ENCODE measurements at regions not wholly inside any gene's neighbourhood (a gene's known extent, or its start where the extent isn't known, plus 50 kb on each side); places are given as distances from the start of the nearest gene placed in this dataset.

- DNase-seq (no peak), ATAC-seq (no peak)
- TF ChIP-seq CTCF (IDR thresholded peaks at IDR 0.05): no peak
- H3K27ac ChIP-seq: no peak overlapping the region
- no peak overlapping the region for H3K4me3 ChIP-seq
- no peaks in the 10 kb centered on the region for H3K27me3 ChIP-seq (ENCODE audit: low read depth)
- H3K36me3 ChIP-seq: no peaks in the 10 kb centered on the region
- no peaks in the 10 kb centered on the region for H3K4me1 ChIP-seq
- intact Hi-C loops (cut with DNase I): no loop called here
- H3K9me3 ChIP-seq: no peaks in the 10 kb centered on the region
These were observed 725.2 kb upstream of the SLITRK1 start for GRCh38 chr13:84607261-84608013.

GRCh38 chr13:84606616-84607015 lies 724.3 kb upstream of the SLITRK1 start:
- H3K27me3 ChIP-seq (ENCODE audit: low read depth): no peaks in the 10 kb centered on the region
- no peaks in the 10 kb centered on the region for H3K4me1 ChIP-seq
- no peaks in the 10 kb centered on the region for H3K36me3 ChIP-seq
- DNase-seq (no peak), ATAC-seq (no peak)
- TF ChIP-seq CTCF (IDR thresholded peaks at IDR 0.05): no peak
- H3K27ac ChIP-seq: no peak overlapping the region
- H3K4me3 ChIP-seq: no peak overlapping the region
- intact Hi-C loops (cut with DNase I): no loop called here
- H3K9me3 ChIP-seq: no peaks in the 10 kb centered on the region

GRCh38 chr13:84605927-84606326 lies 723.7 kb upstream of the SLITRK1 start:
- Histone ChIP-seq H3K4me3 (no peak overlapping the region), H3K27me3 (ENCODE audit: low read depth) (no peaks in the 10 kb centered on the region), H3K9me3 (no peaks in the 10 kb centered on the region), H3K36me3 (no peaks in the 10 kb centered on the region), H3K27ac (no peak overlapping the region), H3K4me1 (no peaks in the 10 kb centered on the region)
- no peak for ATAC-seq
- TF ChIP-seq CTCF (IDR thresholded peaks at IDR 0.05): no peak
- no peak for DNase-seq
- intact Hi-C loops (cut with DNase I): no loop called here

- no peaks in the 10 kb centered on the region for H3K4me1 ChIP-seq
- ATAC-seq: no peak
- intact Hi-C loops (cut with DNase I): no loop called here
These were observed 709.2 kb upstream of the SLITRK1 start for GRCh38 chr13:84591444-84591843.

GRCh38 chr13:84590663-84591062 lies 708.4 kb upstream of the SLITRK1 start:
- ATAC-seq (no peak), DNase-seq (no peak)
- H3K4me1 ChIP-seq: no peaks in the 10 kb centered on the region
- no peak for TF ChIP-seq CTCF (IDR thresholded peaks at IDR 0.05)
- H3K36me3 ChIP-seq: no peaks in the 10 kb centered on the region
- no peak overlapping the region for H3K27ac ChIP-seq
- no peak overlapping the region for H3K4me3 ChIP-seq
- H3K9me3 ChIP-seq: no peaks in the 10 kb centered on the region
- H3K27me3 ChIP-seq (ENCODE audit: low read depth): no peaks in the 10 kb centered on the region
- intact Hi-C loops (cut with DNase I): no loop called here

More at GRCh38 chr13:84591444-84591843, 709.2 kb upstream of the SLITRK1 start:
- Histone ChIP-seq H3K27ac (no peak overlapping the region), H3K36me3 (no peaks in the 10 kb centered on the region), H3K4me3 (no peak overlapping the region), H3K9me3 (no peaks in the 10 kb centered on the region), H3K27me3 (ENCODE audit: low read depth) (no peaks in the 10 kb centered on the region)
- no peak for TF ChIP-seq CTCF (IDR thresholded peaks at IDR 0.05)
- no peak for DNase-seq
